SU-DHL-6 (cell line): ENCODE measurements at regions not wholly inside any gene's neighbourhood (a gene's known extent, or its start where the extent isn't known, plus 50 kb on each side); places are given as distances from the start of the nearest gene placed in this dataset.

Experiments used
- H2AFZ ChIP-seq: fragments of 200-600 bp; sonication (generic); 2 replicates; pipeline ENCODE4 v1.6.1; 2014; ENCODE audit warnings: low read depth, mild to moderate bottlenecking, moderate library complexity, mixed read lengths, antibody characterized with exemption, low read length; ENCODE audit not compliant: severe bottlenecking
- H3F3A ChIP-seq: fragments of 200-600 bp; shearing (Covaris generic); 2 replicates; pipeline ENCODE4 v1.6.0; 2016; ENCODE audit warnings: antibody characterized with exemption, mild to moderate bottlenecking; ENCODE audit not compliant: insufficient read depth
- H3K27ac ChIP-seq: fragments of 200-600 bp; sonication (generic); 2 replicates; pipeline ENCODE4 v1.5.1; 2016; ENCODE audit warnings: low read depth, mild to moderate bottlenecking, low read length, moderate library complexity, mixed read lengths
- H3K27me3 ChIP-seq: fragments of 200-600 bp; sonication (generic), shearing (Covaris generic); 2 replicates; pipeline ENCODE4 v1.6.0; 2014; ENCODE audit warnings: mild to moderate bottlenecking, low read length
- H3K36me3 ChIP-seq: fragments of 200-600 bp; sonication (generic); 2 replicates; pipeline ENCODE4 v1.6.1; 2014; ENCODE audit warnings: mild to moderate bottlenecking, low read length, mixed read lengths
- H3K4me2 ChIP-seq: fragments of 300-600, 200-600 bp; shearing (Covaris generic), sonication (generic); 2 replicates; pipeline ENCODE4 v1.6.0; 2014; ENCODE audit warnings: low read length, low read depth, mild to moderate bottlenecking; ENCODE audit not compliant: poor library complexity, severe bottlenecking
- H3K4me3 ChIP-seq: fragments of 200-600 bp; sonication (generic); 2 replicates; pipeline ENCODE4 v1.5.1; 2014; ENCODE audit warnings: antibody characterized with exemption, low read length, mild to moderate bottlenecking, mixed read lengths; ENCODE audit not compliant: insufficient read depth, poor library complexity, severe bottlenecking
- H3K79me2 ChIP-seq: fragments of 200-600 bp; sonication (generic); 2 replicates; pipeline ENCODE4 v1.6.1; 2014; ENCODE audit warnings: mild to moderate bottlenecking, low read length, moderate library complexity; ENCODE audit not compliant: insufficient read depth
- H3K9ac ChIP-seq: fragments of 200-600 bp; sonication (generic); 2 replicates; pipeline ENCODE4 v1.7.0; 2014; ENCODE audit warnings: mild to moderate bottlenecking, low read length
- H3K9me2 ChIP-seq: fragments of 200-600 bp; sonication (generic); replicated peaks from 2 replicates; pipeline ENCODE4 v1.6.1; 2014; ENCODE audit warnings: low read length; ENCODE audit not compliant: insufficient read depth
- H3K9me3 ChIP-seq: fragments of 200-600 bp; sonication (generic); 2 replicates; pipeline ENCODE4 v1.6.1; 2014; ENCODE audit warnings: low read length, mixed read lengths; ENCODE audit not compliant: insufficient read depth
- H4K20me1 ChIP-seq: fragments of 200-600 bp; sonication (generic); 2 replicates; pipeline ENCODE4 v1.6.1; 2014; ENCODE audit warnings: low read depth, mild to moderate bottlenecking, antibody characterized with exemption, low read length, moderate library complexity, mixed read lengths
- EZH2phosphoT487 ChIP-seq: fragments of 200-600 bp; sonication (generic), shearing (Covaris generic); conservative IDR thresholded peaks from 2 replicates; pipeline ENCODE4 v1.6.1; 2018; ENCODE audit warnings: mild to moderate bottlenecking, antibody characterized with exemption, low read length, moderate library complexity, mixed read lengths
- TF ChIP-seq, protein P1 (sequence below): fragments of 200-600 bp; sonication (generic); IDR thresholded peaks from one replicate; pipeline ENCODE4 v1.5.1; 2017; ENCODE audit warnings: antibody characterized with exemption, mild to moderate bottlenecking, low read length, moderate library complexity; ENCODE audit not compliant: insufficient read depth, poor library complexity, severe bottlenecking

DNA sequence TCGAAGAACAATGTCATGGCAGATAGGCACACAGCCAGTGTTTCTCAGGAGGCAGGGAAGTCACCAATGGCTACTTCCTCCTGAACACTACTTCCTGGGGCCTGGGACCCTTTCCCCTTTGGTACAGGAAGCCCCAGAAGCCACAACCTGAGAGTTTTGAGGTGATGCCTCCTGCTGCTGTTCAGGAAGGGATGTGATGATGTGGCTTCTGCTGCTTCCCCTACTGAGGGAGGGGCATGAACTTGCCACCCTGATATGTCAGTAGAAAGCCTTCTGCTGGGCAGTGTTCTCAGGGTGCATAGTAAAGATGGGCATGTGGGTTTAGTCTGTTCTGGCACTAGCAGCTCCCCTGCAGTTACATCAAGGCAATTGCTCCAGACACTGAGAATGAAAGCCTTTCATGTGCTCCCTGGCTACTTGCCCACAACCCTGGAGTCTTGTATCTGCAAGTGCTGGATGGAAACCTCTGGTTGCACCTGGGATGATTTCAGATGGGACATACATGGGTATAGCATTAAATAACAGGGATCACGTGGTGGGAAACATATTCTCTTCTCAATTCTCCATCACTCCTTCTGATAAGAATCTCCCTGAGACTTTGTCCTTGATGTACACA lies 69.3 kb downstream of the ADRA2A start:
- H4K20me1 ChIP-seq: no peaks in the 10 kb centered on the region
- no peaks in the 10 kb centered on the region for H3K79me2 ChIP-seq
- no peak overlapping the region for H3K4me3 ChIP-seq
- H3K4me2 ChIP-seq: no peak overlapping the region
- no peaks in the 10 kb centered on the region for H3K9me3 ChIP-seq
- no peaks in the 10 kb centered on the region for H3F3A ChIP-seq
- no peaks in the 10 kb centered on the region for H3K9me2 ChIP-seq
- no peaks in the 10 kb centered on the region for H3K36me3 ChIP-seq
- H3K27ac ChIP-seq: no peak overlapping the region
- H3K9ac ChIP-seq: no peak overlapping the region
- H3K27me3 ChIP-seq: no peaks in the 10 kb centered on the region
- H2AFZ ChIP-seq: no peak overlapping the region
- TF ChIP-seq EZH2phosphoT487: no peak
- TF ChIP-seq, protein P1, sequence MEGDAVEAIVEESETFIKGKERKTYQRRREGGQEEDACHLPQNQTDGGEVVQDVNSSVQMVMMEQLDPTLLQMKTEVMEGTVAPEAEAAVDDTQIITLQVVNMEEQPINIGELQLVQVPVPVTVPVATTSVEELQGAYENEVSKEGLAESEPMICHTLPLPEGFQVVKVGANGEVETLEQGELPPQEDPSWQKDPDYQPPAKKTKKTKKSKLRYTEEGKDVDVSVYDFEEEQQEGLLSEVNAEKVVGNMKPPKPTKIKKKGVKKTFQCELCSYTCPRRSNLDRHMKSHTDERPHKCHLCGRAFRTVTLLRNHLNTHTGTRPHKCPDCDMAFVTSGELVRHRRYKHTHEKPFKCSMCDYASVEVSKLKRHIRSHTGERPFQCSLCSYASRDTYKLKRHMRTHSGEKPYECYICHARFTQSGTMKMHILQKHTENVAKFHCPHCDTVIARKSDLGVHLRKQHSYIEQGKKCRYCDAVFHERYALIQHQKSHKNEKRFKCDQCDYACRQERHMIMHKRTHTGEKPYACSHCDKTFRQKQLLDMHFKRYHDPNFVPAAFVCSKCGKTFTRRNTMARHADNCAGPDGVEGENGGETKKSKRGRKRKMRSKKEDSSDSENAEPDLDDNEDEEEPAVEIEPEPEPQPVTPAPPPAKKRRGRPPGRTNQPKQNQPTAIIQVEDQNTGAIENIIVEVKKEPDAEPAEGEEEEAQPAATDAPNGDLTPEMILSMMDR: no peak

DNA sequence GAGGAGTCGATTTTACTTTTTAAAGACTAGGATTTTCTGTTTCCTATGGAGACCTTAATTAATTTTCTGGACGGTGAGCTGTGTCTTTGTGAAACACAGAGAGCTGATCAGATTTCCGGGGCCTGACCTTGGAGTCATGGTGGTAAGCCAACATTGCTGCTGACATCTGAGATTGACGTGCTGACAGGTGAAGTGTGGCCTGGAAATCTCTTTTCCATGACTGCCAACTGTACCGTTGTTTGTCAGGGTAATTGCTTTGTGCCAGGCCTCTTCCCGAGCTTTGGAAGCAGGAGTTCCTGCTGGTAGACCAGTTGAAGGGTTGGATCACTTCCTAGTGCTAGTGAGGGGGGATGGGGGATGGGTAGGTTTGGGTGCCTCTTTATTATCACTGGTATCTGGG lies 71.2 kb downstream of the ADRA2A start:
- H3K4me3 ChIP-seq: no peak overlapping the region

GRCh38 chr10:111148440-111148839 lies 71.6 kb downstream of the ADRA2A start:
- no peak overlapping the region for H3K27ac ChIP-seq
- no peaks in the 10 kb centered on the region for H3K9me2 ChIP-seq
- H3K9ac ChIP-seq: no peak overlapping the region
- TF ChIP-seq, protein P1: no peak
- no peak for TF ChIP-seq EZH2phosphoT487
- no peak overlapping the region for H3K4me2 ChIP-seq
- no peak overlapping the region for H2AFZ ChIP-seq
- H3K9me3 ChIP-seq: no peaks in the 10 kb centered on the region
- H4K20me1 ChIP-seq: no peaks in the 10 kb centered on the region
- H3K27me3 ChIP-seq: no peaks in the 10 kb centered on the region
- no peaks in the 10 kb centered on the region for H3K36me3 ChIP-seq
- H3K79me2 ChIP-seq: no peaks in the 10 kb centered on the region
- H3F3A ChIP-seq: no peaks in the 10 kb centered on the region
- no peak overlapping the region for H3K4me3 ChIP-seq

More for the DNA sequence above, 71.2 kb downstream of the ADRA2A start:
- Histone ChIP-seq H3K9me3 (no peaks in the 10 kb centered on the region), H3K9ac (no peak overlapping the region), H3K36me3 (no peaks in the 10 kb centered on the region), H3K27ac (no peak overlapping the region), H3F3A (no peaks in the 10 kb centered on the region), H3K9me2 (no peaks in the 10 kb centered on the region), H3K4me2 (no peak overlapping the region), H2AFZ (no peak overlapping the region), H3K79me2 (no peaks in the 10 kb centered on the region), H4K20me1 (no peaks in the 10 kb centered on the region), H3K27me3 (no peaks in the 10 kb centered on the region)
- no peak for TF ChIP-seq EZH2phosphoT487
- TF ChIP-seq, protein P1: no peak
